Ammon's horn (tissue), 1 donor: ENCODE measurements at regions not wholly inside any gene's neighbourhood (a gene's known extent, or its start where the extent isn't known, plus 50 kb on each side); places are given as distances from the start of the nearest gene placed in this dataset.

Source experiments
- DNase-seq: peaks from one replicate; pipeline ENCODE4 v3.0.0-alpha.2; 2016; ENCODE audit warnings: low spot score

GRCh38 chr10:88023676-88024075 is 160.3 kb downstream of the PTEN start:
- no peak for DNase-seq

GRCh38 chr10:88026031-88026430 is 162.6 kb downstream of the PTEN start:
- no peak for DNase-seq

DNA sequence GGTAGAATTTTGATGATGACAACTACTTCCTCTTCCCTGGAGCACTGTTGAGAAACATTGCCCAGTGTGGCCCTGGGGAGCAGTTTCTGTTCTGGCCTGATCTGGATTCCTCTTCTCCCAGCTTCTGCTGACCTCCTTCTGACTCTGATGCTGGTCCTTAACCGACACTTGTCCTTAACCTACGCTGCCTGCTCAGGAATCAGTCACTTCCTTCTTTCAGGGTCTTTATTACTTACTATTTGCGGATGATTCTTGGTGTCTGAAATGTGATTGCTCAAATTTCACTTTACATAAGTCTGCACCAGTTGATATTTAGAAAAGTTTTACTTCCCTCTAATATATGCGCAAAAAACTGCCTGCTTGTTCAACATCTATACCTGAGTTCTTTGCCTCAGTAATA is 164.1 kb downstream of the PTEN start:
- peak; percentile 52 for DNase-seq

- no peak for DNase-seq
Observed at GRCh38 chr10:88028072-88028471, 164.6 kb downstream of the PTEN start.

- DNase-seq, result no peak
Observed at GRCh38 chr10:88028654-88029053, 165.2 kb downstream of the PTEN start.

DNA sequence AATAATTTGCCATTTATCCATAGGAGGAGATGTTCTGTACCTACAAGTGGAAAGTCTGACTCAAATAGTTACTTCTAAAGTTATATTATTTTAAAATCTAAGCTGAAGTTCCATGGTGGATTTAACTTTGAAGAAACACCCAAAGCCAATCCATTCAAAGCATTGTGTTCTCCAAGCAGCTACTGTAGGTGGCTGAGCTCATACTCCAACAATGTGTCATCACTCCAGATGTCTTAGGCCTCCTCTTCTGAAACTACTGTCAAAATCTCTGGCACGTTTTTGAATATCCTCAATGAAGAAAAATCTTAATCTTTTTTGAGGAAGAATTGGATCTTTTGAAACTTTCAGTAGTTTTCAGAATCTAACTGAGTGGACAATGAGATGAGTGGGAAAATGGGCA is 169.1 kb downstream of the PTEN start:
- no peak for DNase-seq

DNA sequence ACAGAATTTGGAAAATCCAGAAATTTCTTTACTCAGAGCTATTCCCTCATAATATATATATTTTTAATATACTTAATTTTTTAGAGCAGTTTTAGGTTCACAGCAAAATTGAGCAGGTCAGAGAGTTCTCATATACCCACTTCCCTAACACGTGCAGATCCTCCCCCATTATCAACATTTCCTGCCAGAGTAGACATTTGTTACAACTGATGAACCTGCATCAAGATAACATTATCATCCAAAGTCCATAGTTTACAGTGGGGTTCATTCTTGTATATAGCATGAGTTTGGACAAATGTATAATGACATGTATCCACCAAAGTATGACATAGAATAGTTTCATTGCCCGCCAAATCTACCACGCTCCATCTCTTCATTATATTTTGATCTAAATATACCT is 170.0 kb downstream of the PTEN start:
- DNase-seq, result no peak

DNA sequence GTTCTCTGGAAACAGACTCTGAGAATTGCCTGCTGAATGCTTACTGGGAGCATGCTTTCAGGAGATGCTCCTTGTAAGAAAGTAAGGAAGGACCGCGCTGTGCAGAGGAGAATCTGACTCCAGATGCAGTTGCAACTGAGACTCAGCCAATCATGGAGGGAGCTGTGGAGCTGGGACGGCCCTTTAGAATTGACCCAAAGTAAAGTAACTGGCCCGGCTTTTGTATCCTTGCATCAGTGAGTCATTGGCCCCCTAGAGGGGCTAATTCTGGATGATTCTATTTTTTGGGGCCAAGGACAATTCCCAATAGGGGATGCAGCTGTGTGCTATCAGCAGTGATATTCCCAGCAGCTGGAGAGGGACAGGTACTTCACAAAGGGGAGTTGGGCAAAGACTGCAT is 170.4 kb downstream of the PTEN start:
- DNase-seq, result no peak

- DNase-seq, result no peak
Observed at GRCh38 chr10:88036126-88036525, 172.7 kb downstream of the PTEN start.

- DNase-seq, result no peak
Observed at GRCh38 chr10:88037623-88038022, 174.2 kb downstream of the PTEN start.

- DNase-seq, result no peak
Observed at GRCh38 chr10:88038268-88038667, 174.8 kb downstream of the PTEN start.

DNA sequence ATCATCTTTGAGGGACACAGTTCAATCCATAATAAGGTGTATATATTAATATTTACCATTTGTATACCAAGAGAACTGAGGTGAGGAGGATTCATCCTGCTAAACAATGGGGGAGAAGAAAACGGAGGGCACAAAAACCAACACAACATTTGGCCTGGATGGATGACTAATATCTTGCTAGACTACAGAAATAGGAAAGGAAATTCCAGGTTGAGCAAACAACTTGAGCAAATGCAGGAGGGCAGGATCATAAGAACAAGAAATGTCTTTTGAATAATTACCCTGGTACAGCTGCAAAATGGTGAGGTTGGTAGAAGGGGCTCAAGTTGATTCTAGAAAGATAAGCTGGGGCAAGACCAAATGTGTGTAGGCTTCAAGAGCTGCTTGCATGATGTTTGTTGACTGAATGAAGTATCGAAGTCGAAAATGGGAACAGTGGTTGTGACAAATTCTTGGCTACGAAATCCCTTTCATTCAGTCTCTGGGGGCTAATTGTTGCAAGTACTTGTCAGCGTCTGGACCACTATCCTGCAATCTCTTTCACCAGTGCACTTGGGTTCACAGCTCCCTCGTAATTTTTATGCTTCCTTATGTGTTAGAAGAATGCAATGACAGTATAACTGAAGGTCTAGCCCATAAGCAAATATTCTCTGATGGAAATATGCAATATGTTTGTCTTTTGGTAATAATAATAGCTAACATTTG is 176.2 kb downstream of the PTEN start:
- DNase-seq, result no peak

GRCh38 chr10:88041243-88042159 is 178.1 kb downstream of the PTEN start:
- DNase-seq, result no peak

DNA sequence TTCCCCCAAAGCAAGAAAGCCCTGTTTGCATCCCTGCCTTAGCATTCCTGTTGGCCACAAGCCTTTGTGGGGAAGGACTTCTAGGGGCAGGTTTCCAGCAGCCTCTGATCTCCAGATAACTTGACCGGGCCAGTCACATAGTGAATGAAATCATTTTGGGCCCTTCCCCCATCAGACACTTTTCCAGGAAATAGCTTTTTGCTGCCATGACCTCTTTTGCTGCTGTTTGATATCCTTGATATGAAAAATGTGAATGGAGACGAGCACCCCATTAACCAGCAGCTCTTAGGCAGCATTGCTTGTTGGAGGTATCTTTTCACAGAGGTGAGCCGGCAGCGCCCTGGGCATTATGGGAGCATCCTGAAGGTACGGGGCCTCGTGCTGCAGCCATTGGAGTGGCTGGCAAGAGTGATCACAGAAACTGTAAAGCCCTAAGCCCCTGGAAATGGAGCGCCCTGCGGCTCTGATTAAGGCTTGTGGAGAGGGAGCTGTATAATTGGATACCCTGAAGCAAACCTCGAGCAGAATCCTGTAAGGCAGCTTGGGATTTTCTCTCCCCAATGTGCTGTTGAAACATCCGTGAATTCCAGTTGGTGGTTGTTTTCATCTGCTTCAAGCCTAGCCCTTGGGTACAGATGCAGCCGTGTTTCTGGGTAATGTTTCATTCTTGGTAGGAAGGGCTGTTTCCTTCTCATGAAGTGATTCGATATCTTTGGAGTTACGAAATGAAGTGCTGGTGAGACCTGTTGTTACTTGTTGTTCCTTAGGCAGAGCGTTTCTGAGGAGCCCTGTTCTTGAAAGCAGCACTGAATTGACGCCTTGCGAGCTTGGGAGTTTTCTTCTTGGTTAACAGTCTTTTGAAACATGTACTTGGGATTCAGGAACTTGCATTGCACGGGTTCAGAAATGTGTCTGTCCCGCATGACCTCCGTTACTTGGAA is 179.0 kb downstream of the PTEN start:
- DNase-seq, result peak; percentile 15

GRCh38 chr10:88045096-88045495 is 181.7 kb downstream of the PTEN start:
- DNase-seq, result no peak

DNA sequence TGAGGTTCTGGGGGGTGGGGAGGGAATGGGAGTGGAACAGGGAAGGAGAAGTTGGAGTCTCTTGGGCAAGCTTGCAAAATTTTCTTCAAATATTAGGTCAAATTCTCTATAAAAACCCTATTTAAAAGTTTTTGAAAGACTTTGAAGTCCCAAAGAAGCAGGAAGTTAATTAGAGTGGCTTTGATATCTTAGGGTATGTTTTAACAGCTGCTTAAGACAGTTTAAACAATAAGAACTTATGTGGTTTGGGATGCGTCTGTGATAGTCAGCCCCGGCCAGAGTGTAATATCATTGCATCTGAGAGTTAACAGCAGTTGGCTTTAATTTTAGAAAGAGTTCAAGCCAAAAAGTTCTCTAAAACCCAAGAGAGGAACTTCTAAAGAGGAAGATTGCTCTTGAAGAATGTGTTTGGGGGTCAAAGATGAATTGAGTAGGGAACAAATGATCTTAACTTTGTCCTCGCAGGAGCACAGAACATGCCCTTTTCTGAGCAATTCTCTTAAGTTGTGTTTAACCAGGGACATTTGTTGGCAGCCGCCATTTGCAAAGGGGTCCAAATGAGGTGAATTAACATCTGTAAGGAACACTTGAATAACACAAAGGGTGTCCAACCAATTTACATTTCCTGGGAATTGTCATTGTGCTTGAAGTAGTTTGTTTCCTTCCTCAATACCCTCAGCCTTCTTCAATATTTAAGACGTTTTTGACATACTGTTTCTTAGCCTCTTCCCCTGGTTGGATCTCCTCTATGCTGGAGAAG is 182.4 kb downstream of the PTEN start:
- DNase-seq, result peak; percentile 21

- no peak for DNase-seq
Observed at GRCh38 chr10:88047579-88047978, 184.2 kb downstream of the PTEN start.

DNA sequence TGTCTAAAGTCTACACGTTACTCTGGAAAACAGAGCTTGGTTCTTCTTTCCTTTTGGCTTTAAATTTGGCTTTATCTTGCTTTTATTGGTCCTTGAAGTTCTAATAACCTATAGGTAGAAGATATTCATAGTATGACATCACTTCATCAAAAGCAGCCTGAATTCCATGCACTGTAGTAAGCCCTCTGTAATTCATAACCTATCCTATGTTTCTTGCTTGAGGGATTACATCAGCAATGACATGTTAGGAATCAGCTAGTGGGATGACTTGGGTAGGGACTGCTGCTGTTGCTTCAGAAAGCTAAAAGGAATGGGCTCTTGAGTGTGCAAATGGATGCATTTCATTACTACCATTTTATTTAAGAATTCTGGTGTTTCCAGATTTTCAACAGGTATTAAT is 184.9 kb downstream of the PTEN start:
- no peak for DNase-seq

DNA sequence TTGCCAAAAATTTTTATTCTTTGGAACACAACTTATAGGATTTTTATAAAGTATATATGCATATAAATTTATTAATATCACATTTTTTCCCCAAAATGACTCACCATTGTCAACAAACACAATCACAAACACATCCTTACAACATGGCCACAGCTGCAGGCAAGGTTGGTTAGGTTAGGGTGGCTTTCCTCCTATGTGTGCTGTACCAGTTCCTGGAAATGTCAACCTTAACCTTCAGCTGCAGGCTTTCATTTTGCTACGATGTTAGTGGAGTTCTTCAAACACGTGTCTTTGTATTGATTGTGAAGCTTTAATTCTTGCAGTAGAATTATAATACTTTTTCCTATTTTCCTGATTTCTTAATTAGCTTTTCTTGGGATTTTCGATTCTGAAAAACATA is 185.8 kb downstream of the PTEN start:
- DNase-seq, result no peak

- no peak for DNase-seq
Observed at GRCh38 chr10:88057720-88058119, 194.3 kb downstream of the PTEN start.

DNA sequence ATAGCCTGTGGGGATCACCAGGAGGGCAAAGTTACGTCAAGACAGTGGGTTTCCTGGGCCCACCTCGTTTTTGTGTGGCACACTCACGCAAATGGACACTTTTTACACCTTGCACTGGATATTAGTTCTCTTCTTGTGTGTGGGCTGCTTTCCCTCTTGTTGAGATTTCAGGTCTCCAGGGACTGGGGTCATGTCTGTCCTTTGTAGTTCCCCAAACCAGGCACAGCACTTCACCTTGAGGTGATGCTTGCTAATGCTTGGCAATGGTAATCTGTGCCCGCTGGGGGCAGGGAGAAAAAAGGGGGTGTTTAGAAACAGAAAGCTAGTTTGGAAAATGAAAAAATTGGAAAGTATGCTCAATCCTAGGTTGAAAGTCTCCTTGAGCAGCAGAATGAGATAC is 195.3 kb downstream of the PTEN start:
- DNase-seq, result no peak

GRCh38 chr10:88059190-88059589 is 195.8 kb downstream of the PTEN start:
- no peak for DNase-seq
